HCT116 (cell line): ENCODE measurements at regions not wholly inside any gene's neighbourhood (a gene's known extent, or its start where the extent isn't known, plus 50 kb on each side); places are given as distances from the start of the nearest gene placed in this dataset.

ENCODE experiments used
- ATAC-seq: fragments of 200-7000 bp; cut with Tn5 transposase; 2 replicates; pipeline ENCODE4 v1.9.1; 2020; ENCODE audit warnings: mild to moderate bottlenecking, moderate library complexity
- BruUV-seq: library from RNA; stranded (reverse); fragments of 400-500 nt; replicated peaks from 2 replicates; lab custom pipeline; 2021; lab: Mats Ljungman, UMichigan
- CTCF ChIA-PET: fragments of 300-600 bp; sonication (Branson Sonifier 250); formaldehyde crosslinking; loops from one replicate; lab custom pipeline; 2021; ENCODE audit warnings: antibody characterized with exemption; lab: Charles Lee
- POLR2A ChIA-PET: fragments of 300-600, 350-600 bp; sonication (Branson Sonifier 250); formaldehyde crosslinking; loops from one replicate; lab custom pipeline; 2021; ENCODE audit warnings: antibody characterized with exemption; lab: Charles Lee
- RAD21 ChIA-PET, 2 experiments: fragments of 300-600 bp; sonication (Branson Sonifier 250); formaldehyde crosslinking; loops; one replicate each; lab custom pipeline; 2023; ENCODE audit warnings: low total read pairs in 2 of 2; ENCODE audit not compliant: uncharacterized antibody in 2 of 2, unreplicated experiment in 2 of 2, low non-redundant PET in 1 of 2; lab: Charles Lee
- DNase-seq: peaks from one replicate; pipeline ENCODE4 v3.0.0-alpha.2; 2010; ENCODE audit warnings: low read depth, low spot score
- H2AFZ ChIP-seq: fragments of 200-600 bp; shearing (Covaris generic), sonication (generic); 2 replicates; pipeline ENCODE4 v1.6.1; 2017; ENCODE audit warnings: low read depth, mixed run types, mixed read lengths, antibody characterized with exemption, low read length; ENCODE audit not compliant: poor library complexity, severe bottlenecking
- H3K27ac ChIP-seq: 2 replicates; pipeline ENCODE4 v1.5.1; 2012; ENCODE audit warnings: low read depth, low read length
- H3K27me3 ChIP-seq: fragments of 200-600 bp; sonication (generic); 2 replicates; pipeline ENCODE4 v1.6.1; 2016; ENCODE audit warnings: mixed run types, low read length, mixed read lengths; ENCODE audit not compliant: insufficient read depth
- H3K36me3 ChIP-seq, 2 experiments: fragments of 200-500 bp in 1 of 2; fragments of 200-600 bp in 1 of 2; sonication (Bioruptor generic) in 1 of 2; sonication (generic) in 1 of 2; 2 replicates each; pipeline versions ENCODE4 v1.5.1 to v1.6.1; 2014 to 2016; ENCODE audit warnings: low read length in 2 of 2, inconsistent platforms in 1 of 2, mixed read lengths in 1 of 2, mixed run types in 1 of 2; ENCODE audit not compliant: insufficient read depth in 2 of 2, control insufficient read depth in 1 of 2
- H3K4me1 ChIP-seq, 2 experiments: fragments of 200-600 bp in 1 of 2; sonication (generic) in 1 of 2; 2 replicates each; pipeline versions ENCODE4 v1.5.1 to v1.6.1; 2012 to 2017; ENCODE audit warnings: low read length in 2 of 2, inconsistent platforms in 1 of 2, mild to moderate bottlenecking in 1 of 2, mixed read lengths in 1 of 2, mixed run types in 1 of 2, moderate library complexity in 1 of 2; ENCODE audit not compliant: insufficient read depth in 2 of 2, control insufficient read depth in 1 of 2
- H3K4me2 ChIP-seq: fragments of 200-600 bp; sonication (generic); 2 replicates; pipeline ENCODE4 v1.6.1; 2017; ENCODE audit warnings: mixed run types, low read length, mixed read lengths
- H3K4me3 ChIP-seq, 2 experiments: fragments of 200-600 bp in 1 of 2; sonication (generic) in 1 of 2; replicated peaks in 1 of 2; 2 replicates each; pipeline ENCODE4 v1.5.1; 2011 to 2016; ENCODE audit warnings: low read length in 2 of 2, control low read depth in 1 of 2, low read depth in 1 of 2, mild to moderate bottlenecking in 1 of 2, mixed read lengths in 1 of 2, mixed run types in 1 of 2
- H3K79me2 ChIP-seq: fragments of 200-600 bp; sonication (generic); 2 replicates; pipeline ENCODE4 v1.6.1; 2017; ENCODE audit warnings: mild to moderate bottlenecking, mixed run types, low read length, moderate library complexity, mixed read lengths; ENCODE audit not compliant: insufficient read depth
- H3K9ac ChIP-seq: fragments of 200-600 bp; sonication (generic); 2 replicates; pipeline ENCODE4 v1.6.1; 2016; ENCODE audit warnings: low read length, mixed read lengths
- H3K9me2 ChIP-seq: fragments of 200-600 bp; sonication (generic), shearing (Covaris generic); 2 replicates; pipeline ENCODE4 v1.6.1; 2017; ENCODE audit warnings: mixed run types, mild to moderate bottlenecking, moderate library complexity; ENCODE audit not compliant: insufficient read depth
- H3K9me3 ChIP-seq, 2 experiments: fragments of 200-500 bp in 1 of 2; fragments of 200-600 bp in 1 of 2; sonication (Bioruptor generic) in 1 of 2; sonication (generic) in 1 of 2; 2 replicates each; pipeline ENCODE4 v1.6.1; 2014 to 2017; ENCODE audit warnings: low read length in 2 of 2, mixed read lengths in 2 of 2, inconsistent platforms in 1 of 2, low read depth in 1 of 2, mild to moderate bottlenecking in 1 of 2, mixed run types in 1 of 2, moderate library complexity in 1 of 2; ENCODE audit not compliant: control insufficient read depth in 1 of 2, insufficient read depth in 1 of 2
- H4K20me1 ChIP-seq: fragments of 200-600 bp; sonication (generic), shearing (Covaris generic); 2 replicates; pipeline ENCODE4 v1.6.1; 2017; ENCODE audit warnings: mixed run types, mild to moderate bottlenecking, moderate library complexity; ENCODE audit not compliant: insufficient read depth
- ATF3 ChIP-seq: IDR thresholded peaks from 2 replicates; pipeline ENCODE4 v1.6.1; 2012
- CTCF ChIP-seq, 3 experiments: fragments of 200-600 bp in 1 of 3; sonication (generic) in 1 of 3; IDR thresholded peaks in 2 of 3; conservative IDR thresholded peaks in 1 of 3; 2 replicates each; pipeline ENCODE4 v1.5.1; 2012 to 2017; ENCODE audit warnings: low read depth in 2 of 3, low read length in 2 of 3, antibody characterized with exemption in 1 of 3, borderline replicate concordance in 1 of 3, control low read depth in 1 of 3, mild to moderate bottlenecking in 1 of 3, mixed read lengths in 1 of 3, mixed run types in 1 of 3, moderate library complexity in 1 of 3; ENCODE audit not compliant: insufficient read depth in 1 of 3
- EGR1 ChIP-seq: IDR thresholded peaks from 2 replicates; pipeline ENCODE4 v1.6.1; 2012; ENCODE audit warnings: low read depth
- EZH2 ChIP-seq: fragments of 200-600 bp; sonication (generic); IDR thresholded peaks from 2 replicates; pipeline ENCODE4 v1.6.1; 2017; ENCODE audit warnings: antibody characterized with exemption, mixed run types
- FOSL1 ChIP-seq: IDR thresholded peaks from 2 replicates; pipeline ENCODE4 v1.6.1; 2012; ENCODE audit warnings: low read depth
- JUND ChIP-seq: IDR thresholded peaks from 2 replicates; pipeline ENCODE4 v1.6.1; 2012
- POLR2A ChIP-seq: IDR thresholded peaks from 2 replicates; pipeline ENCODE4 v1.7.0; 2011; ENCODE audit warnings: borderline replicate concordance; ENCODE audit not compliant: insufficient read depth, insufficient read length; ENCODE audit errors: extremely low read depth
- RAD21 ChIP-seq: IDR thresholded peaks from 2 replicates; pipeline ENCODE4 v1.6.1; 2012; ENCODE audit warnings: low read depth, mild to moderate bottlenecking
- TCF7L2 ChIP-seq: IDR thresholded peaks from 2 replicates; pipeline ENCODE4 v1.7.0; 2011; ENCODE audit warnings: borderline replicate concordance, inconsistent platforms; ENCODE audit not compliant: insufficient read depth, insufficient read length; ENCODE audit errors: extremely low read depth
- ZNF274 ChIP-seq: fragments of 200-500 bp; sonication (Bioruptor generic); IDR thresholded peaks from 2 replicates; pipeline ENCODE4 v1.6.1; 2014; ENCODE audit warnings: mild to moderate bottlenecking, low read depth, low read length, inconsistent platforms
- intact Hi-C: fragments of 100-400 bp; cut with micrococcal nuclease; formaldehyde crosslinking; loops from 2 replicates; pipeline ENCODE4 v1.10.0; 2022

GRCh38 chr13:67829641-67830040 is 599.5 kb upstream of the PCDH9 start:
- CTCF ChIA-PET = no interaction called here
- H3K9me3 ChIP-seq = no peaks in the 10 kb centered on the region
- TF ChIP-seq POLR2A (no peak), RAD21 (no peak), FOSL1 (no peak), EZH2 (no peak), CTCF (IDR thresholded peaks at IDR 0.05 in 2 of 3, conservative IDR thresholded peaks at IDR 0.05 in 1 of 3; ENCODE audit: borderline replicate concordance in 1 of 3, insufficient read depth in 1 of 3, low read depth in 2 of 3, low read length in 2 of 3) (no peak), TCF7L2 (no peak), EGR1 (no peak), JUND (no peak), ZNF274 (no peak), ATF3 (no peak)
- TF ChIP-seq, all 23 proteins: peak for 0
- no peak for ATAC-seq
- no peak overlapping the region for H2AFZ ChIP-seq
- no peak overlapping the region for H3K4me3 ChIP-seq
- intact Hi-C loops = no loop called here
- H3K9ac ChIP-seq = no peak overlapping the region
- no peaks in the 10 kb centered on the region for H3K9me2 ChIP-seq
- H3K79me2 ChIP-seq = no peaks in the 10 kb centered on the region
- H4K20me1 ChIP-seq = no peaks in the 10 kb centered on the region; the same call in 1 of the 2 replicates
- H3K36me3 ChIP-seq = no peaks in the 10 kb centered on the region
- ChIA-PET RAD21 (no interaction called here), POLR2A (no interaction called here)
- no peak overlapping the region for H3K4me2 ChIP-seq
- DNase-seq = no peak
- H3K27me3 ChIP-seq = no peaks in the 10 kb centered on the region
- H3K4me1 ChIP-seq = no peaks in the 10 kb centered on the region
- H3K27ac ChIP-seq = no peak overlapping the region
- no TSS peak for BruUV-seq
